Right atrium auricular region (tissue), 2 donors: ENCODE measurements at regions not wholly inside any gene's neighbourhood (a gene's known extent, or its start where the extent isn't known, plus 50 kb on each side); places are given as distances from the start of the nearest gene placed in this dataset.
"Not testable (repeated sequence)": the region's sequence is repeated elsewhere in the genome, so short reads cannot be mapped to it uniquely, and the experiment has no call there.

Source experiments
- DNase-seq: peaks from one replicate; pipeline ENCODE4 v3.0.0-alpha.2; 2019; ENCODE audit warnings: low spot score
- H3K27ac ChIP-seq, 2 donors: fragments of 200-600 bp; sonication (generic); 1 replicate in 1 of 2; 2 replicates in 1 of 2; pipeline ENCODE4 v1.5.1; 2016 to 2019
- H3K27me3 ChIP-seq, 2 donors: fragments of 200-600 bp; sonication (generic); one replicate each; pipeline versions ENCODE4 v1.5.1 to v1.6.0; 2017 to 2019
- H3K36me3 ChIP-seq: fragments of 200-600 bp; sonication (generic); one replicate; pipeline ENCODE4 v1.5.1; 2016
- H3K4me1 ChIP-seq, 2 donors: fragments of 200-600 bp; sonication (generic); one replicate each; pipeline versions ENCODE4 v1.5.1 to v1.6.0; 2017 to 2019
- H3K4me3 ChIP-seq, 2 donors: fragments of 200-600 bp; sonication (generic); 1 replicate in 1 of 2; 2 replicates in 1 of 2; pipeline ENCODE4 v1.5.1; 2017 to 2019; ENCODE audit warnings: mild to moderate bottlenecking in 1 of 2, moderate library complexity in 1 of 2
- H3K9me3 ChIP-seq, 2 donors: fragments of 200-600 bp; sonication (generic); one replicate each; pipeline ENCODE4 v1.5.1; 2019
- CTCF ChIP-seq, 2 donors: fragments of 200-600 bp; sonication (generic); IDR thresholded peaks; one replicate each; pipeline ENCODE4 v1.5.1; 2019; ENCODE audit warnings: antibody characterized with exemption in 2 of 2

GRCh38 chr6:868201-868600 lies 175.3 kb upstream of the EXOC2 start:
- Histone ChIP-seq H3K4me1 (no peaks in the 10 kb centered on the region), H3K36me3 (no peaks in the 10 kb centered on the region), H3K9me3 (no peaks in the 10 kb centered on the region), H3K27ac (no peak overlapping the region), H3K4me3 (no peak overlapping the region), H3K27me3 (no peaks in the 10 kb centered on the region)
- DNase-seq = no peak
- no peak for TF ChIP-seq CTCF (IDR thresholded peaks at IDR 0.05)

GRCh38 chr6:867378-867777 lies 174.4 kb upstream of the EXOC2 start:
- Histone ChIP-seq H3K27me3 (no peaks in the 10 kb centered on the region), H3K36me3 (no peaks in the 10 kb centered on the region), H3K27ac (no peak overlapping the region), H3K9me3 (no peaks in the 10 kb centered on the region), H3K4me3 (no peak overlapping the region), H3K4me1 (no peaks in the 10 kb centered on the region)
- TF ChIP-seq CTCF (IDR thresholded peaks at IDR 0.05) = no peak
- DNase-seq = no peak

GRCh38 chr6:866316-866715 lies 173.4 kb upstream of the EXOC2 start:
- Histone ChIP-seq H3K4me3 (no peak overlapping the region), H3K36me3 (no peaks in the 10 kb centered on the region), H3K27me3 (no peaks in the 10 kb centered on the region), H3K4me1 (no peaks in the 10 kb centered on the region), H3K9me3 (no peaks in the 10 kb centered on the region), H3K27ac (no peak overlapping the region)
- DNase-seq = no peak
- no peak for TF ChIP-seq CTCF (IDR thresholded peaks at IDR 0.05)

- Histone ChIP-seq H3K4me1 (no peaks in the 10 kb centered on the region), H3K36me3 (no peaks in the 10 kb centered on the region), H3K9me3 (no peaks in the 10 kb centered on the region), H3K27ac (no peak overlapping the region), H3K27me3 (no peaks in the 10 kb centered on the region), H3K4me3 (no peak overlapping the region)
- no peak for DNase-seq
- no peak for TF ChIP-seq CTCF (IDR thresholded peaks at IDR 0.05)
Measured at GRCh38 chr6:865846-866245, 172.9 kb upstream of the EXOC2 start.

GRCh38 chr6:863831-864230 lies 170.9 kb upstream of the EXOC2 start:
- no peak for TF ChIP-seq CTCF (IDR thresholded peaks at IDR 0.05)
- Histone ChIP-seq H3K36me3 (no peaks in the 10 kb centered on the region), H3K4me3 (no peak overlapping the region), H3K4me1 (no peaks in the 10 kb centered on the region), H3K27me3 (no peaks in the 10 kb centered on the region), H3K9me3 (no peaks in the 10 kb centered on the region), H3K27ac (no peak overlapping the region)
- DNase-seq = no peak

- not testable (repeated sequence) for H3K4me3 ChIP-seq, H3K4me1 ChIP-seq, H3K9me3 ChIP-seq, H3K27ac ChIP-seq, H3K36me3 ChIP-seq, DNase-seq, H3K27me3 ChIP-seq
Measured at GRCh38 chr6:863127-863526, 170.2 kb upstream of the EXOC2 start.
